ENCODE measurements at regions not wholly inside any gene's neighbourhood (a gene's known extent, or its start where the extent isn't known, plus 50 kb on each side); places are given as distances from the start of the nearest gene placed in this dataset.

DNA sequence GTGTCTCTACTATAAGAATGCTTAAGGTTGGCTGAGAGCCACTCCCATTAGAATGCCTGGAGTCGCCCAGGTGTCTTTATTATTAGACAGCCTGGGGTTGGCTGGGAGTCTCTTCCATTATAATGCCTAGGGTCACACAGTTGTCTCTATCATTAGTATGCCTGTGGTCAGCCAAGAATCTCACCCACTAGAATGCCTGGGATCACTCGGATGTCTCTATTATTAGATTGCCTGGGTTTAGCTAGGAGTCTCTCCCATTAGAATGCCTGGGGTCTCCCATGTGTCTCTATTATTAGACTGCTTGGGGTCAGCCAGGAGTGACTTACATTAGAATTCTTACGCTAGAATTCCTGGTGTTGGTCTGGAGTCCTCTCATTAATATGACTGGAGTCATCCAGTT is 2255.3 kb downstream of the TP53TG3F start:
- no peak for DNase-seq
- in situ Hi-C loops (cut with HindIII; ENCODE audit: low pct_ligation_motif_present, low pct_unique_long_range_greater_than_20kb, low sequenced_read_pairs): no loop called here

DNA sequence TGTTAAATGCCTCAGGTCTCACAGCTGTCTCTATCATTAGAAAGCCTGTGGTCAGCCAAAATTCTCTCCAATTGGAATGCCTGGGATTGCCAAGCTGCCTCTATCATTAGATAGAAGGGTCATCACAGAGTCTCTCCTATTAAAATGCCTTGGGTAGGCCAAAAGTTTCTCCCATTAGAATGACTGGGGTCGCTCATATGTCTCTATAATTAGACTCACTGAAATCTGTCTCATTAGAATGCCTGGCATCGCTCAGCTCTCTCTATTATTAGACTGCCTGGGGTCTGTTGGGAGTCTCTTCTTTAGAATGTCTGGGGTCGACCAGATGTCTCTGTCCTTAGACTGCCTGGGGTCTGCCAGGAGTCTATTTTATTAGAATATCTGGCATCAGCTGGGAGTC is 2265.1 kb downstream of the TP53TG3F start:
- no peak for DNase-seq
- in situ Hi-C loops (cut with HindIII; ENCODE audit: low pct_ligation_motif_present, low pct_unique_long_range_greater_than_20kb, low sequenced_read_pairs): no loop called here

DNA sequence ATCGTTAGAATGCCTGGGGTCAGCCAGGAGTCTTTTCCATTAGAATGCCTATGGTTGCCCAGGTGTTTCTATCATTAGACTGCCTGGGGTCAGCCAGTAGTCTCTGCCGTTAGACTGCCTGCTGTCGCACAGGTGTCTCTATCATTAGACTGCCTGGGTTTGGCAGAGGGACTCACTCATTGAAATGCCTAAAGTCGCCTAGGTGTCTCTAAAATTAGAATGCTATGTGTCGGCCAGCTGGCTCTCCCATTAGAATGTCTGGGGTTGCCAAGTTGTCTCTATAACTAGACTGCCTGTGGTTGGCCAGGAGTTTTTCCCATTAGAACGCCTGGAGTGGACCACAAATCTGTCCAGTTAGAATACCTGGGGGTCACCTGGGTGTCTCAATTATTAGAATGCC is 2266.5 kb downstream of the TP53TG3F start:
- in situ Hi-C loops (cut with HindIII; ENCODE audit: low pct_ligation_motif_present, low pct_unique_long_range_greater_than_20kb, low sequenced_read_pairs): no loop called here
- DNase-seq: no peak

DNA sequence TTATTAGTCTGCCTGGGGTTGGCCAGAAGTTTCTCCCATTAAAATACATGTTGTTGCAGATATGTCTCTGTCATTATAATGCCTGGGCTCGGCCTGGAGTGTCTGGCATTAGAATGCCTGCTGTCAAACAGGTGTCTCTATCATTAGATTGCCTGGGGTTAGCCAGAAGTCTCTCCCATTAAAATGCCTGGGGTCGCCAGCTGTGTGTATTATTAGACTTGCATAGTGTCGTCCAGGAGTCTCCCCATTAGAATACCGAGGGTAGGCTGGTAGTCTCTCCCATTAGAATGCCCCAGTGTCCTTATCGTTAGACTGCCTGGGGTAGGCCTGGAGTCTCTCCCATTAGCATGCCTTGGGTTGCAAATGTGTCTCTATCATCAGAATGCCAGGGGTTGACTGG is 2270.8 kb downstream of the TP53TG3F start:
- DNase-seq: no peak
- in situ Hi-C loops (cut with HindIII; ENCODE audit: low pct_ligation_motif_present, low pct_unique_long_range_greater_than_20kb, low sequenced_read_pairs): no loop called here

DNA sequence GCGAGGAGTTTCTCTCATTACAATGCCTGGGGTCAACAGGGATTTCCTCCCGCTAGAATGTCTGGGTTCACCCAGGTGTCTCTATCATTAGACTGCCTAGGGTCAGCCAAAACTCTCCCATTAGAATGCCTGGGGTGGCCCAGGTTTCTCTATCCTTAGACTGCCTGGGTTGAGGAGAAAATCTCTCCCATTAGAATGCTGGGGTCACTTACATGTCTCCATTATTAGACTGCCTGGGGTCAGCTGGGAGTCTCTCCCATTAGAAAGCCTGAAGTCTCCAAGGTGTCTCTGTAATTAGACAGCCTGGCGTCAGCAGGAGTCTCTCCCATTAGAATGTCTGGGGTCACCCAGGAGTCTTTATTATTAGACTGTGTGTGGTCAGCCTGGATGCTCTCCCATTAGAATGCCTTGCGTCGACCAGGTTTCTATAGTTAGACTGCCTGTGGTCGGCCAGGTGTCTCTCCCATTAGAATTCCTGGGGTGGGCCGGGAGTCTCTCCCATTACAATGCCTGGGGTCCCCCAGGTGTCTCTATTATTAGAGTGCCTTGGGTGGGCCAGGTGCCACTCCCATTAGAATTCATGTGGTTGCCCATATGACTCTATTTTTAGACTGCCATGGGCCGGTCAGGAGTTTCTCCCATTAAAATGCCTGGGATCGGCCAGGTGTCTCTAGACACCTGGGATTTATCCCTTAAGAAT is 2272.1 kb downstream of the TP53TG3F start:
- in situ Hi-C loops (cut with HindIII; ENCODE audit: low pct_ligation_motif_present, low pct_unique_long_range_greater_than_20kb, low sequenced_read_pairs): no loop called here
- no peak for DNase-seq

DNA sequence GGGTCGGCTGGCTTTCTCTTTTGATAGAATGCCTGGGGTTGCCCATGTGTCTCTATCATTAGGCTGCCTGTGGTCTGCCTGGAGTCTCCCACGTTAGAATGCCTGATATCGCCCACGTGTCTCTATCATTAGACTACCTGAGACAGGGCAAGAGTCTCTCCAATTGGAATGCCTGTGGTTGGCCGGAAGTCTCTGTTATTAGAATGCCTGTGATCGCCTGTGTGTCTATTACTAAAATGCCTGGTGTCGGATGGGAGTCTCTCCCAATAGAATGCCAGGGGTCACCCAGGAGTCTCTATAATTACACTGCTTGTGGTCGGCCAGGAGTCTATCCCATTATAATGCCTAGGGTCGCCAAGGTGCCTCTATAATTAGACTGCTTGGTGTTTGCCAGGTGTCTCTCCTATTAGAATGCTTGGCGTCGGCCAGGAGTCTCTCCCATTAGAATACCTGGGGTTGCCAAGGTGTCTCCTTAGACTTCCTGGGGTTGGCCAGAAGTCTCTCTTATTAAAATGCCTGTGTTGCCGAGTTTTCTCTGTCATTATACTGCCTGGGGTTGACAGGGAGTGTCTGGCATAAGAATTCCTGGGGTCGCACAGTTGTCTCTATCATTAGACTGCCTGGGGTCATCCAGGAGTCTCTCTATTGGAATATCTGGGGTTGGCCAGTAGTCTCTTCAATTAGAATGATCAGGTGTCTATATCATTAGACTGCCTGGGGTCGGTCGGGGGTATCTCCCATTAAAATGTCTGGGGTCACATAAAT is 2272.8 kb downstream of the TP53TG3F start:
- in situ Hi-C loops (cut with HindIII; ENCODE audit: low pct_ligation_motif_present, low pct_unique_long_range_greater_than_20kb, low sequenced_read_pairs): no loop called here
- DNase-seq: no peak

DNA sequence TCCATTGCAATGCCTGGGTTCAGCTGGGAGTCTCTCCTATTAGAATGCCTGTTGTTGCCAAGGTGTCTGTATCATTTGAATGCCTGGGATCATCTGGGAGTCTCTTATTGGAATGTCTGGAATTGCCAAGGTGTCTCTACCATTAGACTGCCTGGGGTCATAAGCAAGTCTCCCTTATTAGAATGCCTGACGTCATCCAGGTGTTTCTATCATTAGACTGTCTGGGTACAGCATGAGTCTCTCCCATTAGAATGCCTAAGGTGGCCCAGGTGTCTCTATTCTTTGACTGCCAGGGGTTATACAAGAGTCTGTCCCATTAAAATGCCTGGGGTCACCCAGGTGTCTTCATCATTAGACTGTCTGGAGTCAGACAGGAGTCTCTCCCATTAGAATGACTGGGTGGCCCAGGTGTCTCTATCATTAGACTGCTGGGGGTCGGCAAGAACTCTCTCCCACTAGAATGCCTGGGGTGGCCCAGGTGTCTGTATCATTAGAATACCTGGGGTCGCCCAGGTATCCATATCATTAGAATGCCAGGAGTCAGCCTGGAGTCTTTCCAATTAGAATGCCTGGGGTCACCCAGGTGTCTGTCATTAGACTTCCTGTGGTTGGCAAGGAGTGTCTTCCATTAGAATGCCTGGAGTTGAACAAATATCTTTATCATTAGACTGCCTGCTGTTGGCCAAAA is 2274.0 kb downstream of the TP53TG3F start:
- in situ Hi-C loops (cut with HindIII; ENCODE audit: low pct_ligation_motif_present, low pct_unique_long_range_greater_than_20kb, low sequenced_read_pairs): no loop called here
- no peak for DNase-seq

DNA sequence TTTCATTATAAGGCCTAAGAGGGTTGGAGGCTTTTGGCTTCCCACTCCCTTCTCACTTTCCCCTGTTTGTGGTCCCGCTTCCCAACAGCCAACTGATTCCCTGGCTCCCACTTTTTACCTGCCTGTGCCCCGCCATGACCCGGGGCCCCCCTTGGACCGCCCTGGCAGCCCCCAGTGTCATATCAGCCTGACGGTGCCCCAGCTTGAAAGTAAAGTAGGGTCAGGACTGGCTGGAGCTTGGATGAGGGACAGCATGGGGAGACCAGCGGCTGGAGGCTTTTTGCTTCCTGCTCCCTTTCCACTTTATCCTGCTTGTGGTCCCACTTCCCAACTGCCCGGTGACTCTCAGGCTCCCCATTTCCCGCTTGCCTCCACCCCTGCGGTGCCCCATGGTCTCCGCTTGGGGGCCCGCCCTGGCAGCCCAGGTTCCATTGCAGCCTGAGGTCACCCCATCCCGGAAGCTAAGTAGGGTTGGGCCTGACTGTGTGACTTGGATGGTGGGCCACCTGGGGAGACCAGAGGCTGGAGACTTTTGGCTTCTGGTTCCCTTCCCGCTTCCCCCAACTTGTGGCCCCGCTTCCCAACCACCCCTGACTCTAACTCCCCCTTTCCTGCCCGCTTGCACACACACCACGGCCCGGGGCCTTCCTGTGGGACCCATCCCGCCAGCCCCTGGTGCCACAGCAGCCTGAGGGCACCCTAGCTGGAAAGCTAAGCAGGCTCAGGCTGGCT is 2274.7 kb downstream of the TP53TG3F start:
- in situ Hi-C loops (cut with HindIII; ENCODE audit: low pct_ligation_motif_present, low pct_unique_long_range_greater_than_20kb, low sequenced_read_pairs): no loop called here
- DNase-seq: no peak

DNA sequence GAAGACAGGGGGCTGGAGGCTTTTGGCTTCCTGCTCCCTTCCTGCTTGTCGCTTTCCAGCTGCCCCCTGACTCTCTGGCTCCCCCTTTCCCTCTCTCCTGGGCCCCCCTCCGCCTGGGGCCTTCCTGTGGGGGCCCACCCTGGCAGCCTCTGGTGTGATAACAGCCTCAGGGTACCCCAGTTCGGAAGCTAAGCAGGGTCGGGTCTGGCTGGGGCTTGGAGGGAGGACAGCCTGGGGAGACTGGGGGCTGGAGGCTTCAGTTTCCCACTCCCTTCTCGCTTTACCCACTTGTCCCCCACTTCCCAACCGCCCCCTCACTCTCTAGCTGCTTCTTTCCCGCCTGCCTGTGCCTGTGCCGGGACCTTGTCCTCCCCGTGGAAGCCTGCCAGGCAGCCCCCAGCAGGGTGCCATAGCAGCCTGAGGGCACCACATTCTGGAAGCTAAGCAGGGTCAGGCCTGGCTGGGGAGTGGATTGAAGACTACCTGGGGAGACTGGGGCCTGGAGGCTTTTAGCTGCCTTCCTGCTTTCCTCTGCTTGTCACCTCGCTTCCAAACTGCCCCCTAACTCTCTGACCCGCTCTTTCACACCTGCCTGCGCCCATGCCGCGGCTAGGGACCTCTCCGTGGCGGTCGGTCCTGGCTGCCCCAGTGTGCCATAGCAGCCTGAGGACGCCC is 2275.5 kb downstream of the TP53TG3F start:
- no peak for DNase-seq
- in situ Hi-C loops (cut with HindIII; ENCODE audit: low pct_ligation_motif_present, low pct_unique_long_range_greater_than_20kb, low sequenced_read_pairs): no loop called here

DNA sequence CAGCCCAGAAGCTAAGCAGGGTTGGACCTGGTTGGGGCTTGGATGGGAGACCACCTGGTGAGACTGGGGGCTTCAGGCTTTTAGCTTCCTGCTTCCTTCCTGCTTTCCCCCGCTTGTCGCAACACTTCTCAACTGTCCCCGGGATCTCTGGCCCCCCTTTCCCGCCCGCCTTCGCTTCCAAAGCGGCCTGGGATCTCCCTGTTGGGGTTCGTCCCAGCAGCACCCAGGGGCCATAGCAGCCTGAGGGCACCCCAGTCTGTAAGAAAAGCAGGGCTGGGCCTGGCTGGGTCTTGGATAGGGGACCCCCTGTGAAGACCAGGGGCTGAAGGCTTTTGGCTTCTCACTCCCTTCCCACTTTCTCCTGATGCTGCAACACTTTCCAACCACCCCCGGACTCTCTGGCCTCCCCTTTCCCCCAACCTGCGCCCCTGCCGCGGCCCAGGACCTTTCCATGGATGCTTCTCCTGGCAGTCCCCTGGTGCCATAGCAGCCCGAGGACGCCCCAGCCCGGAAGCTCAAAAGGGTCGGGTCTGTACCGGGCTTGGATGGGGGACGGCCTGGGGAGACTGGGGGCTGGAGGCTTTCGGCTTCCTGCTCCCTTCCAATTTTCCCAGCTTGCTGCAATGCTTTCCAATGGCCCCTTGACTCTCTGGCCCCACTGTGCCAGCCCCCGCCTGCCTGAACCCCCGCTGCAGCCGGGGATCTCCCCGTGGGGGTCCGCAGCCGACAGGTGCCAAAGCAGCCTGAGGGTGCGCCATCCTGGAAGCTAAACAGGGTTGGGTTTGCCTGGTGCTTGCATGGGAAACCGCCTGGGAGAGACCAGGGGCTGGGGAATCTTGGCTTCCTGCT is 2276.2 kb downstream of the TP53TG3F start:
- DNase-seq: no peak

DNA sequence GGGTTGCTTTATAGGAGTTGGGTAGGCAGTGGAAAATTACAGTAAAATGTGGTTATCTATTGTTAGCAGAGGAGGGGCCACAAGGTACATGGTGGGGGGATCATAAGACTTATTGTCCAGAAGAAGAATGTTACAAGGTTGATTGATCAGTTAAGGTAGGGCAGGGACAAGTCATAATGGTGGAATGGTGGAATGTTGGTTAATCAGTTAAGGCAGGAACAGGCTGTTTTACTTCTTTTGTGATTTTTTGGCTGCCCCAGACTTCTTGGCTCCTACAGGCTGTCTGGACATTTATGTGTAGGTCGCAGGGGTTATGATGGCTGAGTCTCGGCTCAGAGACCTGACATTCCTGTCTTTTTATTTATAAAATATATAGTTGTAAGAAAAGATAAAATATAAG is 2277.1 kb downstream of the TP53TG3F start:
- in situ Hi-C loops (cut with HindIII; ENCODE audit: low pct_ligation_motif_present, low pct_unique_long_range_greater_than_20kb, low sequenced_read_pairs): no loop called here
- DNase-seq: no peak

More for the DNA sequence above, 2276.2 kb downstream of the TP53TG3F start:
- in situ Hi-C loops (cut with HindIII; ENCODE audit: low pct_ligation_motif_present, low pct_unique_long_range_greater_than_20kb, low sequenced_read_pairs): no loop called here

DNA sequence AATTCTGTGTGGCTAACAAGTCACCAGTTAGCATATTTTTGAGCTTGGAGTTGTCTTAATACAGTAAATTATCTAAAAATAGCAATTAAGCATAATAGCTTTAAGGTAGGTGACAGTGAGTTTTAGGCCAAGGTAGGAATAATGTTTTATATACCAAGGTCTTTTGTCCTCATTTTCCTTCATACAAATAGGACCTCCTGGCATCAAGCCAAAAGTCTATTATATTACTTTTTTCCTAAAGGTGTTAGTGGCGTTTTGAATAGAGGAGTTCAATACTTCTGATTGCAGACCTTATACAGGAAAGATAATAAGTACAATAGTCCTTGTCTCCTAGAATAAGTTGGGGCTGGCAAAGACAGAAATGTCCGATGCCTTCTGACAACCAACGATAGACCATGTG is 2277.7 kb downstream of the TP53TG3F start:
- DNase-seq: no peak
- in situ Hi-C loops (cut with HindIII; ENCODE audit: low pct_ligation_motif_present, low pct_unique_long_range_greater_than_20kb, low sequenced_read_pairs): no loop called here

DNA sequence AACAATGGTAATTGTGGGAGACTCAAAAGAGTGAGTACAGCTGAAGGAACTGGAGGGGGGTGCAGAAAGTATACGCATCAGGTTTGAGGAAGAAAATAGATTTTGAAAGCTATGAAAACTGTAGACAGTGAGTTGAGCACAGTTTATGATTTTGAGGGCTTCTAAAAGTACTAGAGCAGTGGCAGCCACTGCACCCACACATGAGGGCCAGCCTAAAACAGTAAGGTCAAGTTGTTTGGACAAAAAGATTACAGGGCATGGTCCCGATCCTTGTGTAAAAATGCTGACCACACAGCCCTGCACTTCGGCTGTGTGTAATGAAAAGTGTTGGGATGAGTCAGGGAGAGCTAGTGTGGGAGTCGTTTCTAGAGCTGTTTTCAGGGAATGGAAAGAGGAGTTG is 2282.1 kb downstream of the TP53TG3F start:
- in situ Hi-C loops (cut with HindIII; ENCODE audit: low pct_ligation_motif_present, low pct_unique_long_range_greater_than_20kb, low sequenced_read_pairs): no loop called here
- no peak for DNase-seq

DNA sequence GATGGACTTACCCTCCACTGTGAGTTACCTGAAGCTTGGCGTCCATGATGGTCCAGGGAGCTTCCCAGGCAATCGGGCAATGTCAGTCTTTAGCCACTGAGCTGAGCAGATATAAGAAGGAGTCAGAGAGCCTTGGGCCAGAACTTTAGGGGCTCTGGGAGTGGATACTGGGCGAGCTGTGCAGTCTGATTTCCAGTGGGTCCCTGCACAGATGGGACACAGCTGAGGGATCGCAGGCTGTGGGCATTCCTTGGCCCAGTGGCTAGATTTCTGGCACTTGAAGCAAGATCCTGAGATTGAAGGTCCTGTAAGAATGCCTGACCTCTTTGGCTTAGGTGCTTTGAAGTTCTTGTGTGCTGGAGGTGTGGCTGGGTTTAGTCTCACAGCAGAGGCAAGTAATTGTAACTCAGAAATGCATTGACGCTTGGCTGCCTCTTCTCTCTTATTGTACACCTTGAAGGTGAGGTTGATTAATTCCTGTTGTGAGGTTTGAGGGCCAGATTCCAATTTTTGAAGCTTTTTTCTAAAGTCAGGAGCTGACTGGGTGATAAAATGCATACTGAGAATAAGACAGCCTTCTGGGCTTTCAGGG is 2283.8 kb downstream of the TP53TG3F start:
- no peak for DNase-seq
- in situ Hi-C loops (cut with HindIII; ENCODE audit: low pct_ligation_motif_present, low pct_unique_long_range_greater_than_20kb, low sequenced_read_pairs): no loop called here

DNA sequence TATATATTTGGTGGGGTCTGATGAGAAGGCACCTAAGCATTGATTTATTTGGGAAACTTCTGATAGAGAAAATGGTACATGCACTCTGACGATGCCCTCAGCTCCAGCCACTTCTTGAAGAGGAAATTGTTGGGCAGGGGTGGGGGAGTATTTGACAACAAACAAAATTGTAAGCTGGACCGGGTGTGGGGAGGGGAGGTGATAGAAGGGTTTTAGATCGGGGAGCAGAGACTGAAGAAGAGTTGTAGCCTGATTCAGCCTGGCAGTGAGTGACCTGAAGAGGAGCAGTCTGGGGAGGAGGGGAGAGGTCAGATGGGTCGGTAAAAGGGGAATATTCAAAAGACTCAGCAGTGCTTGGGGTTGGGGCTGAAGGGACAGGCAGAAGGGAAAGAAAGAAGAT is 2284.7 kb downstream of the TP53TG3F start:
- DNase-seq: no peak
- in situ Hi-C loops (cut with HindIII; ENCODE audit: low pct_ligation_motif_present, low pct_unique_long_range_greater_than_20kb, low sequenced_read_pairs): no loop called here

DNA sequence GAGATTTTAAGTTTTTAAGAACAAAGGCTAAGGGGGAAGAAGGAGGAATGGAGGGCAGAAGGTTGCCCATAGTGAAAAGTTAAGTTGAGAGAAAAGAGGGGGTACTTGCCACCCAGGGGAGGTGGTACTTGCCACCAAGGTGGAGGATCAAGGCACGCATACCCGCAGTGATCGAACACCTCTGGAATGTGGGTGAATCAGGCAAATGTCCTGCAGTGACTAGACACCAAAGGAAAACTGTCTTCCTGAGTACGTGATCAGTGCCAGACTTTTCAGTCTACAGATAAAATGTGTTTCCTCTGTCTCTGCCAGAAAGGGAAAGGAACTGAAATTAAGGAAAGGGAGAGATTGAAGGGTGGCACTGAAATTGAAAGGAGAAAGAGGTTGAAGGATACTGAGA is 2285.3 kb downstream of the TP53TG3F start:
- peak; percentile 86 for DNase-seq

DNA sequence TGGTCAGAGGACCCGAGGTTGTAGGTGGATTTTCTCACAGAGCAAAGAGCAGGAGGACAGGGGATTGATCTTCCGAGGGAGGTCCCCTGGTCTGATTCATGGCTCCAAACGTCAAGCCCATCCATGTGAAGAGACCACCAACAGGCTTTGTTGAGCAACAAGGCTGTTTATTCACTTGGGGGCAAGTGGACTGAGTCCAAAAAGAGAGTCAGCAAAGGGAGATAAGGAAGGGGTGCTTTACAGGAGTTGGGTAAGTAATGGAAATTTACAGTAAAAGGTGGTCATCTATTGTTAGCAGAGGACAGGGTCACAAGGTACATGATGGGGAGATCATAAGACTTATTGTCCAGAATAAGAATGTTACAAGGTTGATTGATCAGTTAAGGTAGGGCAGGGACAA is 2285.8 kb downstream of the TP53TG3F start:
- in situ Hi-C loops (cut with HindIII; ENCODE audit: low pct_ligation_motif_present, low pct_unique_long_range_greater_than_20kb, low sequenced_read_pairs): no loop called here

More for the DNA sequence above, 2285.3 kb downstream of the TP53TG3F start:
- in situ Hi-C loops (cut with HindIII; ENCODE audit: low pct_ligation_motif_present, low pct_unique_long_range_greater_than_20kb, low sequenced_read_pairs): no loop called here

More for the DNA sequence above, 2285.8 kb downstream of the TP53TG3F start:
- DNase-seq: no peak

Data from ACHN (cell line).